ENCODE measurements at regions not wholly inside any gene's neighbourhood (a gene's known extent, or its start where the extent isn't known, plus 50 kb on each side); places are given as distances from the start of the nearest gene placed in this dataset.
"Not testable (repeated sequence)": the region's sequence is repeated elsewhere in the genome, so short reads cannot be mapped to it uniquely, and the experiment has no call there.

DNA sequence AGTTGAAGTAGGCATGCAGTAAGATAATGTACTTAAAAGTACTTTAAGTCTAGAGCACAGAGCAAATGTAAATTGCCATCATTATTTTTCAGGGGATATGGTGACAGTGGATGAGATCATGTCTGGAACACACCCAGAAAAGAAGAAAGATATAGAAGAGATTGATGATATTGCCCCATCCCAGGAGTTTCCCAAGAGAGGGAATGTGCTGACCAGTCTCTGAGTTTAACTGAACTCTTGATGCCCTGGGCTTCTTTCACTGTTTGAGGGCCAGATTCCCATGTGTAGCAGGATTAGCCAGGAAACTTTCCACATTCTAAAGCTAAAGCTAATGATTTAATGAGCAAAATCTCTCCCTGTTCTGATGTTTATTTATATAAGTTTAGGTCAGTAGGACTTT, 366.8 kb upstream of the UMPS start:
- TF ChIP-seq, protein P1, sequence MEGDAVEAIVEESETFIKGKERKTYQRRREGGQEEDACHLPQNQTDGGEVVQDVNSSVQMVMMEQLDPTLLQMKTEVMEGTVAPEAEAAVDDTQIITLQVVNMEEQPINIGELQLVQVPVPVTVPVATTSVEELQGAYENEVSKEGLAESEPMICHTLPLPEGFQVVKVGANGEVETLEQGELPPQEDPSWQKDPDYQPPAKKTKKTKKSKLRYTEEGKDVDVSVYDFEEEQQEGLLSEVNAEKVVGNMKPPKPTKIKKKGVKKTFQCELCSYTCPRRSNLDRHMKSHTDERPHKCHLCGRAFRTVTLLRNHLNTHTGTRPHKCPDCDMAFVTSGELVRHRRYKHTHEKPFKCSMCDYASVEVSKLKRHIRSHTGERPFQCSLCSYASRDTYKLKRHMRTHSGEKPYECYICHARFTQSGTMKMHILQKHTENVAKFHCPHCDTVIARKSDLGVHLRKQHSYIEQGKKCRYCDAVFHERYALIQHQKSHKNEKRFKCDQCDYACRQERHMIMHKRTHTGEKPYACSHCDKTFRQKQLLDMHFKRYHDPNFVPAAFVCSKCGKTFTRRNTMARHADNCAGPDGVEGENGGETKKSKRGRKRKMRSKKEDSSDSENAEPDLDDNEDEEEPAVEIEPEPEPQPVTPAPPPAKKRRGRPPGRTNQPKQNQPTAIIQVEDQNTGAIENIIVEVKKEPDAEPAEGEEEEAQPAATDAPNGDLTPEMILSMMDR (IDR thresholded peaks at IDR 0.05; ENCODE audit: control insufficient read depth, insufficient read depth, low read depth, low read length, missing control alignments) = no peak
- DNase-seq (ENCODE audit: low read depth) = peak; percentile 20

DNA sequence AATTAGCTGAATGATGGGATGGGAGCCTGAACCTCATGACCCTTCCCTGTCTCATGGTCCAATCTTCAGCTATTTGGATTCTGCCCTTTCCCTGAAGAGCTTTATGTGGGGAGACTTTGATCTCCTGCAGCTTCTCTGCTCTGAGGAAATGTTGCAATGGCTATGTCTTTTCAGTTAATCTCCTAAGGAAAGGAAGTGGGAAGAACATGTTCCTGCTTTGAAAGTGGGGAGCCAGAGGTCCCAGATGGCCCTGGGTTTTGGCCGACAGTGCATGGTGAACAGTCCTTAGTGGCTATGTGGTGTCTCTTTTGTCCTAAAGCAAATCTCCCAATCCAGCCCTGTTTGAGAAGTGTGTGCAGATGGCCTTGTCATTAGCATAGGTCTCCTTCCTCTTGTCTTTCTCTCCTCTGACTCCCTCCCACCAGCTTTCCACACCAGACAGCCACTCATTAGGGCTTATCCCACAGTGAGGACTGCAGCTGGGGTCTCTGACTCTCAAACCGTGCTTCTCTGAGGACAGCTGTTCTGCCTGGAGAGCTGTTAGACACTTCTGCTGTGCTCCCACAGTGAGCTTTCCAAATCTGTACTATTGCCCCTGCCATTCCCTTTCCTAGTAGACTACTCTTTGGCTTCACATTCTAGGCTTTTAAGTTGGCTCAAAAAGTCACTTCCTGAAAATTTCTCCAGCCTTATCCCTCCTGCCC, 365.8 kb upstream of the UMPS start:
- TF ChIP-seq, protein P1 (IDR thresholded peaks at IDR 0.05; ENCODE audit: control insufficient read depth, insufficient read depth, low read depth, low read length, missing control alignments) = no peak
- no peak for DNase-seq (ENCODE audit: low read depth)
- H3K4me3 ChIP-seq (ENCODE audit: control insufficient read depth, low read depth, low read length) = no peak overlapping the region

More for the DNA sequence above, 366.8 kb upstream of the UMPS start:
- H3K4me3 ChIP-seq (ENCODE audit: control insufficient read depth, low read depth, low read length) = no peak overlapping the region

DNA sequence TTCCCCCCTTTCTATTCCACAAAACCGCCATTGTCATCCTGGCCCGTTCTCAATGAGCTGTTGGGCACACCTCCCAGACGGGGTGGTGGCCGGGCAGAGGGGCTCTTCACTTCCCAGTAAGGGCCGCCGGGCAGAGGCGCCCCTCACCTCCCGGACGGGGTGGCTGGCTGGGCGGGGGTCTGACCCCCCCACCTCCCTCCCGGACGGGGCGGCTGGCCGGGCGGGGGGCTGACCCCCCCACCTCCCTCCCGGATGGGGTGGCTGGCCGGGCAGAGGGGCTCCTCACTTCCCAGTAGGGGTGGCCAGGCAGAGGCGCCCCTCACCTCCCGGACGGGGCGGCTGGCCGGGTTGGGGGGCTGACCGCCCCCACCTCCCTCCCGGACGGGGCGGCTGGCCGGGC, 363.6 kb upstream of the UMPS start:
- not testable (repeated sequence) for H3K4me3 ChIP-seq (ENCODE audit: control insufficient read depth, low read depth, low read length); DNase-seq (ENCODE audit: low read depth)

DNA sequence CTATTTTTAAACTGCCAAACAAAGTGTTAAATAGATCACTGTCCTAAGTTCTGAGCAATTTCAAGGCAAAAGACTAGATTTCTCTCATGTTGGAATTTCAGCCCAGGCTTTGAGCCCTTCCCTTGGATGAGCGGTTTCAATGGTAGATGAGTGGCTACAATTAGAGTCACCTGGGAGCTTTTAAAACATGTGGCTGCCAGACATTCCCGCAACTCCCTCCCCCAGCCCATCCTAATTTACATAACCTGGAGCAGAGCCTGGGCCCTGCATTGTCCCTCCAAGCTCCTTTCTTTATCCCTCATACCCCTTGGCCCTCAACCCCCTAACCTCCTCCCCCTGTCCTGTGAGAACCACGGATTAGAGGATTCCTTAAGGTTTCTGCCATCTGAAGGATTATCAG, 357.5 kb upstream of the UMPS start:
- TF ChIP-seq, protein P1 (IDR thresholded peaks at IDR 0.05; ENCODE audit: control insufficient read depth, insufficient read depth, low read depth, low read length, missing control alignments) = no peak
- no peak for DNase-seq (ENCODE audit: low read depth)
- H3K4me3 ChIP-seq (ENCODE audit: control insufficient read depth, low read depth, low read length) = no peak overlapping the region

DNA sequence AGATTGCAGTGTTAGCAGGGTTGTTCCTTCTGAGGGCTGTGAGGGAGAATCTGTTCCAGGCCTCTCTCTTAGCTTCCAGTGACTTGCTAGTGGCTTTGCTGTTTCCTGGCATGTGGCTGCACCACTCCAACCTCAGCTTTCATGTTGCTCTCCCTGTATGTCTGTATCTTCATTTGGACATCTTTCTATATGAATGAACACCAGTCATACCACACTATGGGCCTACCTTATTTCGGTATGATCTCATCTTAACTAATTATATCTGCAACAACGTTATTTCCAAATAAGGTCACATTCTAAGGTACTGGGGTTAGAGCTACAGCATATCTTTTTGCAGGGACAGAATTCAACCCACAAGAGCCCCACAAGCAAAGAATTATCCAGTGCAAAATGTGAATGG, 356.7 kb upstream of the UMPS start:
- TF ChIP-seq, protein P1 (IDR thresholded peaks at IDR 0.05; ENCODE audit: control insufficient read depth, insufficient read depth, low read depth, low read length, missing control alignments) = no peak
- H3K4me3 ChIP-seq (ENCODE audit: control insufficient read depth, low read depth, low read length) = no peak overlapping the region
- DNase-seq (ENCODE audit: low read depth) = no peak

DNA sequence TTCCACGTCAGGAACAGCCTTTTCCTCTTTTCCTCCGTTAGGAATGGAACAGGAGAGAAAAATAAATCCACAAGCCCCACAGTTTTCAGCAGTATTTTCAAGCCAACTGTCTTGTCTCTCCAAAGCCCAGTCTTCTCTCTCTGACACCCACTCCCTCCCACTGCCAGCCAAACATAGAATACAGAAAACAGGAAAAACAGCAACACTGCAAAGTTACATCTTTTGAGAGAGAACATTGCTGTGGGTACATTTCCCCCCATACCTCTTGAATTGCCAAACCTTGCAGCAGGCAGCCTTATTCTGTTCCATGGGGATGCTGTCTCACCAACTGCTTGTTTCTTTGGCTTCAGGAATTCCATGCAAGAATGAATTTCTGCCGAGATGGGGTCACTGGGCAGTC, 355.7 kb upstream of the UMPS start:
- TF ChIP-seq, protein P1 (IDR thresholded peaks at IDR 0.05; ENCODE audit: control insufficient read depth, insufficient read depth, low read depth, low read length, missing control alignments) = no peak
- DNase-seq (ENCODE audit: low read depth) = no peak
- H3K4me3 ChIP-seq (ENCODE audit: control insufficient read depth, low read depth, low read length) = no peak overlapping the region

DNA sequence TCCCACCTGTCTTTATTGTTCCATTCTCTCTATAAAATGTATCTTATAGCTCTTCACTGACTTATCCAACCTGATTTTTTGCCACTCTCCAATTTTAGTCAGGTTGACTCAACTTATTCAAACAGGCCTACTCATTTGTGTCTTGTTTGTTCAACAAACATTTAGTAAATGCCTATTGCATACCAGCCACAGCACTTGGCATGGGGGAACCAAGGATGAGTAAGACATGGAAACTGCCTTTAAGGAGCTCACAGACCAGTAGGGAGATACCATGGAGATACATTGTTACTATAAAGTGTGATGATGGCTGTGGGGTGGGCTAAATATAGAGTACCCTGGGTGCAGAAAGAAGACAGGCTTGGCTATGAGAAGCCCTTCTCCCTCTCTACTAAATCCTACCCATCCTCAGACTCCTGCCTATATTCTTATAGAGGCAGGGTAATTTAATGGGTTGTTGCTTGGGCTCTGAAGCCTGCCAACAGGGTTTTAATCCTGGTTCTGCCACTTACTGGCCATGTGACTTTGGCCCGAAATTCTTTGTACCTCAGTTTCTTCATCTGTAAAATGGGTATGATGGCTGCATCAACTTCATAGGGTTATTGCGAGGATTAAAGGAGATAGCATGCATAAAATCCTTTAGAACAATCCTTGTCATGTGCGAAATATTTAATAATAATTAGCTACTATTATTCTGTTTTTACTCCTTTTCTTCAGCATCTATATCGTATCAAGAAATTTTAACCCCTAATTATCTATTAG, 348.5 kb upstream of the UMPS start:
- no peak for DNase-seq (ENCODE audit: low read depth)
- H3K4me3 ChIP-seq (ENCODE audit: control insufficient read depth, low read depth, low read length) = no peak overlapping the region
- TF ChIP-seq, protein P1 (IDR thresholded peaks at IDR 0.05; ENCODE audit: control insufficient read depth, insufficient read depth, low read depth, low read length, missing control alignments) = no peak
